IMR-90 (cell line): ENCODE measurements at regions not wholly inside any gene's neighbourhood (a gene's known extent, or its start where the extent isn't known, plus 50 kb on each side); places are given as distances from the start of the nearest gene placed in this dataset.

Experiments used
- ATAC-seq: fragments of 200-7000 bp; cut with Tn5 transposase; 2 replicates; pipeline ENCODE4 v1.9.1; 2020; ENCODE audit warnings: low read depth, mild to moderate bottlenecking, moderate library complexity
- BruUV-seq: library from RNA; stranded (reverse); fragments of 400-500 nt; replicated peaks from 2 replicates; lab custom pipeline; 2021; lab: Mats Ljungman, UMichigan
- CTCF ChIA-PET: fragments of 300-600 bp; formaldehyde crosslinking; extraction: SDS; loops from one replicate; lab custom pipeline; 2021; ENCODE audit warnings: antibody characterized with exemption; lab: Yijun Ruan, JAX
- POLR2A ChIA-PET: fragments of 300-600 bp; sonication (Branson Sonifier 250); formaldehyde crosslinking; loops from one replicate; lab custom pipeline; 2022; ENCODE audit warnings: antibody characterized with exemption; ENCODE audit not compliant: unreplicated experiment; lab: Charles Lee
- DNase-seq: peaks from one replicate; pipeline ENCODE4 v3.0.0; 2013
- H2AFZ ChIP-seq: replicated peaks from 2 replicates; pipeline ENCODE3; 2013; ENCODE audit warnings: low read length, mild to moderate bottlenecking; ENCODE audit not compliant: poor library complexity
- H2AK5ac ChIP-seq: 2 replicates; pipeline ENCODE4 v1.6.1; 2013; ENCODE audit warnings: low read depth, low read length, inconsistent platforms
- H2AK9ac ChIP-seq: replicated peaks from 2 replicates; pipeline ENCODE3; 2013; ENCODE audit warnings: mild to moderate bottlenecking, low read depth, low read length, moderate library complexity; ENCODE audit not compliant: poor library complexity
- H2BK120ac ChIP-seq: 2 replicates; pipeline ENCODE4 v1.6.1; 2013; ENCODE audit warnings: low read depth, low read length, inconsistent platforms
- H2BK15ac ChIP-seq: 3 replicates; pipeline ENCODE4 v1.6.1; 2013; ENCODE audit warnings: low read depth, low read length, inconsistent platforms
- H2BK20ac ChIP-seq: 2 replicates; pipeline ENCODE4 v1.6.1; 2013; ENCODE audit warnings: low read depth, mild to moderate bottlenecking, inconsistent platforms, low read length, moderate library complexity
- H2BK5ac ChIP-seq: 2 replicates; pipeline ENCODE4 v1.6.1; 2013; ENCODE audit warnings: mild to moderate bottlenecking, low read depth, low read length, inconsistent platforms; ENCODE audit not compliant: poor library complexity, severe bottlenecking
- H3K14ac ChIP-seq: replicated peaks from 2 replicates; pipeline ENCODE4 v1.6.1; 2013; ENCODE audit warnings: low read depth, low read length, inconsistent platforms
- H3K18ac ChIP-seq: 2 replicates; pipeline ENCODE4 v1.6.1; 2013; ENCODE audit warnings: low read depth, low read length, control low read depth
- H3K23ac ChIP-seq: 2 replicates; pipeline ENCODE4 v1.6.1; 2013; ENCODE audit warnings: low read depth, low read length, inconsistent platforms
- H3K27ac ChIP-seq: 2 replicates; pipeline ENCODE4 v1.5.1; 2013; ENCODE audit warnings: mild to moderate bottlenecking, control low read depth, low read length; ENCODE audit not compliant: insufficient read depth
- H3K27me3 ChIP-seq: 2 replicates; pipeline ENCODE4 v1.6.1; 2013; ENCODE audit warnings: low read length; ENCODE audit not compliant: control insufficient read depth, insufficient read depth
- H3K36me3 ChIP-seq: 2 replicates; pipeline ENCODE4 v1.6.1; 2013; ENCODE audit warnings: low read length, mixed read lengths; ENCODE audit not compliant: control insufficient read depth, insufficient read depth
- H3K4ac ChIP-seq: 2 replicates; pipeline ENCODE4 v1.6.1; 2013; ENCODE audit warnings: low read depth, low read length, inconsistent platforms
- H3K4me1 ChIP-seq: 2 replicates; pipeline ENCODE4 v1.6.1; 2013; ENCODE audit warnings: low read length, mixed read lengths; ENCODE audit not compliant: control insufficient read depth, insufficient read depth
- H3K4me2 ChIP-seq: 2 replicates; pipeline ENCODE4 v1.6.1; 2013; ENCODE audit warnings: low read depth, mild to moderate bottlenecking, control low read depth, low read length, moderate library complexity
- H3K4me3 ChIP-seq: 2 replicates; pipeline ENCODE4 v1.5.1; 2013; ENCODE audit warnings: low read depth, mild to moderate bottlenecking, control low read depth, low read length, moderate library complexity; ENCODE audit not compliant: insufficient read depth
- H3K56ac ChIP-seq: 2 replicates; pipeline ENCODE4 v1.6.1; 2013; ENCODE audit warnings: low read length, inconsistent platforms; ENCODE audit not compliant: insufficient read depth; ENCODE audit errors: extremely low read depth
- H3K79me1 ChIP-seq, 2 experiments: 2 replicates each; pipeline ENCODE4 v1.6.1; 2013; ENCODE audit warnings: low read length in 2 of 2, inconsistent platforms in 1 of 2, low read depth in 1 of 2
- H3K9ac ChIP-seq: 2 replicates; pipeline ENCODE4 v1.6.1; 2013; ENCODE audit warnings: low read depth, low read length, control low read depth
- H3K9me1 ChIP-seq: 2 replicates; pipeline ENCODE4 v1.6.1; 2013; ENCODE audit warnings: low read length, inconsistent platforms; ENCODE audit not compliant: insufficient read depth
- H3K9me3 ChIP-seq: 2 replicates; pipeline ENCODE4 v1.6.1; 2013; ENCODE audit warnings: low read length; ENCODE audit not compliant: control insufficient read depth, insufficient read depth
- H4K20me1 ChIP-seq: 2 replicates; pipeline ENCODE4 v1.6.1; 2013; ENCODE audit warnings: low read length, inconsistent platforms; ENCODE audit not compliant: insufficient read depth
- H4K5ac ChIP-seq: 2 replicates; pipeline ENCODE4 v1.6.1; 2013; ENCODE audit warnings: mild to moderate bottlenecking, low read depth, low read length, control low read depth
- H4K8ac ChIP-seq, 2 experiments: 2 replicates each; pipeline ENCODE4 v1.6.1; 2013; ENCODE audit warnings: low read depth in 2 of 2, low read length in 2 of 2, control low read depth in 1 of 2, inconsistent platforms in 1 of 2
- H4K91ac ChIP-seq: 2 replicates; pipeline ENCODE4 v1.6.1; 2013; ENCODE audit warnings: low read depth, low read length, inconsistent platforms; ENCODE audit not compliant: insufficient read depth
- BHLHE40 ChIP-seq: fragments of 150-350 bp; IDR thresholded peaks from 2 replicates; pipeline ENCODE4 v1.6.1; 2016; ENCODE audit warnings: mild to moderate bottlenecking, low read depth, low read length
- CEBPB ChIP-seq: IDR thresholded peaks from 2 replicates; pipeline ENCODE4 v1.6.1; 2012; ENCODE audit warnings: low read depth, low read length, improper control_type of control experiment
- CHD1 ChIP-seq: IDR thresholded peaks from 2 replicates; pipeline ENCODE4 v1.6.1; 2012; ENCODE audit warnings: low read depth, low read length, improper control_type of control experiment
- FOS ChIP-seq: fragments of 150-350 bp; IDR thresholded peaks from 2 replicates; pipeline ENCODE4 v1.6.1; 2016; ENCODE audit warnings: low read depth, low read length
- MAFK ChIP-seq: IDR thresholded peaks from 2 replicates; pipeline ENCODE4 v1.6.1; 2012; ENCODE audit warnings: low read depth, low read length, improper control_type of control experiment
- MAZ ChIP-seq: IDR thresholded peaks from 2 replicates; pipeline ENCODE4 v1.6.1; 2012; ENCODE audit warnings: low read depth, mild to moderate bottlenecking, low read length, improper control_type of control experiment, moderate library complexity, borderline replicate concordance
- MXI1 ChIP-seq: IDR thresholded peaks from 2 replicates; pipeline ENCODE4 v1.6.1; 2012; ENCODE audit warnings: low read depth, mild to moderate bottlenecking, low read length, moderate library complexity, borderline replicate concordance
- NFE2L2 ChIP-seq: fragments of 150-350 bp; IDR thresholded peaks from 2 replicates; pipeline ENCODE4 v1.6.1; 2016; ENCODE audit warnings: low read depth, mild to moderate bottlenecking, low read length
- POLR2A ChIP-seq: IDR thresholded peaks from 2 replicates; pipeline ENCODE4 v1.6.1; 2012; ENCODE audit warnings: mild to moderate bottlenecking, low read depth, low read length
- RAD21 ChIP-seq: IDR thresholded peaks from 2 replicates; pipeline ENCODE4 v1.6.1; 2012; ENCODE audit warnings: low read length, improper control_type of control experiment
- RCOR1 ChIP-seq: IDR thresholded peaks from 2 replicates; pipeline ENCODE4 v1.6.1; 2012; ENCODE audit warnings: mild to moderate bottlenecking, low read length, improper control_type of control experiment; ENCODE audit not compliant: insufficient replicate concordance
- RFX5 ChIP-seq: IDR thresholded peaks from 2 replicates; pipeline ENCODE4 v1.8.0; 2012; ENCODE audit warnings: low read depth, mild to moderate bottlenecking, low read length, moderate library complexity
- SMC3 ChIP-seq: fragments of 150-350 bp; IDR thresholded peaks from 2 replicates; pipeline ENCODE4 v1.6.1; 2016; ENCODE audit warnings: low read depth, mild to moderate bottlenecking, antibody characterized with exemption, low read length, moderate library complexity
- WGBS, 2 experiments: methylation state at CpG; one replicate each; pipeline versions ENCODE4 v1.1.5 to v1.1.7; 2013; ENCODE audit warnings: missing lambda C conversion rate in 2 of 2; ENCODE audit not compliant: insufficient read length in 1 of 2; ENCODE audit errors: extremely low coverage in 2 of 2; 5-methylcytosine and 5-hydroxymethylcytosine counted together
- dilution Hi-C: fragments of 300-500 bp; cut with HindIII; formaldehyde crosslinking; loops from one replicate; pipeline ENCODE4 v1.14.3; 2018; ENCODE audit warnings: low sequenced_read_pairs; ENCODE audit not compliant: unreplicated experiment
- in situ Hi-C: fragments of 300-500 bp; cut with MboI; formaldehyde crosslinking; loops from 3 replicates; pipeline ENCODE4 v1.14.3; 2019; ENCODE audit warnings: low sequenced_read_pairs, inconsistent platforms, mixed read lengths
- intact Hi-C: fragments of 100-400 bp; cut with micrococcal nuclease; formaldehyde crosslinking; loops from 2 replicates; pipeline ENCODE4 v1.10.0; 2022
- TF ChIP-seq, protein P1 (sequence below): conservative IDR thresholded peaks from 2 replicates; pipeline ENCODE4 v1.5.1; 2012; ENCODE audit warnings: mild to moderate bottlenecking, low read depth, low read length, improper control_type of control experiment
- TF ChIP-seq, protein P2 (sequence below): fragments of 150-350 bp; IDR thresholded peaks from 2 replicates; pipeline ENCODE4 v1.6.1; 2017; ENCODE audit warnings: mild to moderate bottlenecking, antibody characterized with exemption, low read length, low read depth
- TF ChIP-seq, protein P3 (sequence below): fragments of 150-350 bp; IDR thresholded peaks from 2 replicates; pipeline ENCODE4 v1.6.1; 2016; ENCODE audit warnings: low read depth, mild to moderate bottlenecking, low read length, moderate library complexity, borderline replicate concordance

DNA sequence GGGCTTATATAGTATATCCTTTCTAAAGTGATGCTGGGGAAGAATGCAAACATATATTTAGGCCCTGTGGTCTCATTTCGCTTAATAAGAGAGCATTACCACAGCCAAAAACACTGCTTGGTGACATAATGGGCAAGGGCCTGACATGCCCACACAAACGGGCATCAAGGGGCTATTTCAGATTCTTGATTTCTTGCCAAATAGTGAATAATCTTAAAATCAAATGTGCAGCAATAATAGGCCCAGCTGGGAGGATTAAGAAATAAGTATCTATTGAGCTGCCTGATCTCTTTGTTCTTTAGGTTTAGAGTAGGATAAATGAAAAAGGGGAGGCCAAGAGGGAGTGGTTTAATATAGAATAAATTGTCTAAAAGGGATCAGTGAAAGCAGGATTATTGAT is 241.0 kb upstream of the GBE1 start:
- in situ Hi-C loops (no loop called here), intact Hi-C loops (no loop called here), dilution Hi-C loops (no loop called here)
- H3K9me3 ChIP-seq: no peaks in the 10 kb centered on the region
- no peaks in the 10 kb centered on the region for H3K27me3 ChIP-seq
- no peak overlapping the region for H2AK5ac ChIP-seq
- no peak overlapping the region for H3K14ac ChIP-seq
- no peak overlapping the region for H2BK120ac ChIP-seq
- WGBS, 2 experiments: 0% methylated on average over 1 of the region's 2 CpGs; no CpG with 5 or more reads in 1 of the 2 experiments
- ATAC-seq (no peak), DNase-seq (no peak)
- no peak overlapping the region for H2BK5ac ChIP-seq
- no peaks in the 10 kb centered on the region for H4K20me1 ChIP-seq
- H2AFZ ChIP-seq: no peak overlapping the region
- ChIA-PET CTCF (no interaction called here), POLR2A (no interaction called here)
- H2BK15ac ChIP-seq: no peak overlapping the region
- no peaks in the 10 kb centered on the region for H3K4me1 ChIP-seq
- no peak overlapping the region for H2BK20ac ChIP-seq
- H4K91ac ChIP-seq: no peak overlapping the region
- H3K56ac ChIP-seq: no peak overlapping the region
- no peak overlapping the region for H2AK9ac ChIP-seq
- no peak overlapping the region for H4K5ac ChIP-seq
- H3K79me1 ChIP-seq: no peaks in the 10 kb centered on the region
- no peak overlapping the region for H4K8ac ChIP-seq
- no peaks in the 10 kb centered on the region for H3K36me3 ChIP-seq
- H3K18ac ChIP-seq: no peak overlapping the region
- H3K9me1 ChIP-seq: no peaks in the 10 kb centered on the region
- no TSS peak for BruUV-seq
- TF ChIP-seq MAZ: no peak
- TF ChIP-seq SMC3: no peak
- TF ChIP-seq RFX5: no peak
- TF ChIP-seq NFE2L2: no peak
- TF ChIP-seq CEBPB: no peak
- TF ChIP-seq RCOR1: no peak
- no peak for TF ChIP-seq FOS
- no peak for TF ChIP-seq BHLHE40
- TF ChIP-seq, protein P1, sequence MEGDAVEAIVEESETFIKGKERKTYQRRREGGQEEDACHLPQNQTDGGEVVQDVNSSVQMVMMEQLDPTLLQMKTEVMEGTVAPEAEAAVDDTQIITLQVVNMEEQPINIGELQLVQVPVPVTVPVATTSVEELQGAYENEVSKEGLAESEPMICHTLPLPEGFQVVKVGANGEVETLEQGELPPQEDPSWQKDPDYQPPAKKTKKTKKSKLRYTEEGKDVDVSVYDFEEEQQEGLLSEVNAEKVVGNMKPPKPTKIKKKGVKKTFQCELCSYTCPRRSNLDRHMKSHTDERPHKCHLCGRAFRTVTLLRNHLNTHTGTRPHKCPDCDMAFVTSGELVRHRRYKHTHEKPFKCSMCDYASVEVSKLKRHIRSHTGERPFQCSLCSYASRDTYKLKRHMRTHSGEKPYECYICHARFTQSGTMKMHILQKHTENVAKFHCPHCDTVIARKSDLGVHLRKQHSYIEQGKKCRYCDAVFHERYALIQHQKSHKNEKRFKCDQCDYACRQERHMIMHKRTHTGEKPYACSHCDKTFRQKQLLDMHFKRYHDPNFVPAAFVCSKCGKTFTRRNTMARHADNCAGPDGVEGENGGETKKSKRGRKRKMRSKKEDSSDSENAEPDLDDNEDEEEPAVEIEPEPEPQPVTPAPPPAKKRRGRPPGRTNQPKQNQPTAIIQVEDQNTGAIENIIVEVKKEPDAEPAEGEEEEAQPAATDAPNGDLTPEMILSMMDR: no peak
- TF ChIP-seq, protein P2, sequence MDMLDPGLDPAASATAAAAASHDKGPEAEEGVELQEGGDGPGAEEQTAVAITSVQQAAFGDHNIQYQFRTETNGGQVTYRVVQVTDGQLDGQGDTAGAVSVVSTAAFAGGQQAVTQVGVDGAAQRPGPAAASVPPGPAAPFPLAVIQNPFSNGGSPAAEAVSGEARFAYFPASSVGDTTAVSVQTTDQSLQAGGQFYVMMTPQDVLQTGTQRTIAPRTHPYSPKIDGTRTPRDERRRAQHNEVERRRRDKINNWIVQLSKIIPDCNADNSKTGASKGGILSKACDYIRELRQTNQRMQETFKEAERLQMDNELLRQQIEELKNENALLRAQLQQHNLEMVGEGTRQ: no peak
- no peak for TF ChIP-seq MXI1
- TF ChIP-seq POLR2A: no peak
- TF ChIP-seq, protein P3, sequence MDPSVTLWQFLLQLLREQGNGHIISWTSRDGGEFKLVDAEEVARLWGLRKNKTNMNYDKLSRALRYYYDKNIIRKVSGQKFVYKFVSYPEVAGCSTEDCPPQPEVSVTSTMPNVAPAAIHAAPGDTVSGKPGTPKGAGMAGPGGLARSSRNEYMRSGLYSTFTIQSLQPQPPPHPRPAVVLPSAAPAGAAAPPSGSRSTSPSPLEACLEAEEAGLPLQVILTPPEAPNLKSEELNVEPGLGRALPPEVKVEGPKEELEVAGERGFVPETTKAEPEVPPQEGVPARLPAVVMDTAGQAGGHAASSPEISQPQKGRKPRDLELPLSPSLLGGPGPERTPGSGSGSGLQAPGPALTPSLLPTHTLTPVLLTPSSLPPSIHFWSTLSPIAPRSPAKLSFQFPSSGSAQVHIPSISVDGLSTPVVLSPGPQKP: no peak
- TF ChIP-seq MAFK: no peak
- no peak for TF ChIP-seq RAD21
- no peak for TF ChIP-seq CHD1
- H3K4me3 ChIP-seq: no peak overlapping the region
- H3K4ac ChIP-seq: no peak overlapping the region
- H3K9ac ChIP-seq: no peak overlapping the region
- H3K4me2 ChIP-seq: no peak overlapping the region
- no peak overlapping the region for H3K23ac ChIP-seq
- no peak overlapping the region for H3K27ac ChIP-seq
